K562 (cell line): ENCODE measurements at regions not wholly inside any gene's neighbourhood (a gene's known extent, or its start where the extent isn't known, plus 50 kb on each side); places are given as distances from the start of the nearest gene placed in this dataset.

Source experiments
- ATAC-seq: fragments of 200-7000 bp; cut with Tn5 transposase; 3 replicates; pipeline ENCODE4 v1.9.1; 2020; ENCODE audit warnings: moderate library complexity
- BruUV-seq: library from RNA; stranded (reverse); fragments of 400-500 nt; replicated peaks from 2 replicates; lab custom pipeline; 2021; lab: Mats Ljungman, UMichigan
- CTCF ChIA-PET: fragments of 300-600 bp; formaldehyde crosslinking; extraction: SDS; loops from one replicate; lab custom pipeline; 2021; ENCODE audit warnings: low intra/inter-chr PET ratio; lab: Yijun Ruan, JAX
- POLR2A ChIA-PET: fragments of 300-600, 350-650 bp; sonication (Branson Sonifier 250); formaldehyde crosslinking; extraction: SDS; loops from one replicate; lab custom pipeline; 2021; ENCODE audit warnings: antibody characterized with exemption, inconsistent platforms; lab: Yijun Ruan, JAX
- DNase-seq, 4 experiments: peaks; one replicate each; pipeline versions ENCODE4 v3.0.0 to v3.0.0-alpha.2; 2011 to 2018; ENCODE audit warnings: low spot score in 3 of 4, mixed read lengths in 3 of 4; ENCODE audit errors: extremely low read depth in 1 of 4
- FAIRE-seq: peaks from 2 replicates; lab custom pipeline; 2011; peaks lifted over from hg19 to GRCh38; lab: Jason Lieb, UNC
- H2AFZ ChIP-seq: 2 replicates; pipeline ENCODE4 v1.6.0; 2011; ENCODE audit warnings: low read depth, low read length, control low read depth, inconsistent platforms
- H3K27ac ChIP-seq: fragments of 200-600 bp; 3 replicates; pipeline ENCODE4 v1.8.0; 2011; ENCODE audit warnings: low read depth, mild to moderate bottlenecking, control low read depth, inconsistent platforms, low read length, moderate library complexity, mixed read lengths; ENCODE audit errors: extremely low read depth
- H3K27me3 ChIP-seq, 2 experiments: fragments of 300-600 bp in 1 of 2; 2 replicates in 1 of 2; 3 replicates in 1 of 2; pipeline versions ENCODE4 v1.6.0 to v1.8.0; 2011; ENCODE audit warnings: inconsistent platforms in 2 of 2, low read length in 2 of 2, mild to moderate bottlenecking in 1 of 2, mixed read lengths in 1 of 2, moderate library complexity in 1 of 2; ENCODE audit not compliant: control insufficient read depth in 2 of 2, insufficient read depth in 2 of 2
- H3K36me3 ChIP-seq: fragments of 300-600 bp; 3 replicates; pipeline ENCODE4 v1.8.0; 2011; ENCODE audit warnings: mild to moderate bottlenecking, low read length, inconsistent platforms; ENCODE audit not compliant: control insufficient read depth, insufficient read depth
- H3K4me1 ChIP-seq, 2 experiments: fragments of 200-600 bp in 1 of 2; replicated peaks in 1 of 2; 2 replicates in 1 of 2; 3 replicates in 1 of 2; pipeline versions ENCODE4 v1.5.1 to v1.8.0; 2011; ENCODE audit warnings: inconsistent platforms in 2 of 2, low read length in 2 of 2, mild to moderate bottlenecking in 1 of 2, mixed read lengths in 1 of 2, moderate library complexity in 1 of 2; ENCODE audit not compliant: control insufficient read depth in 2 of 2, insufficient read depth in 2 of 2
- H3K4me2 ChIP-seq: 2 replicates; pipeline ENCODE4 v1.6.1; 2011; ENCODE audit warnings: low read length, control low read depth, inconsistent platforms, mixed read lengths; ENCODE audit not compliant: insufficient read depth
- H3K4me3 ChIP-seq: fragments of 200-600 bp; sonication (generic), shearing (Covaris generic); 2 replicates; pipeline ENCODE4 v1.5.1; 2016; ENCODE audit warnings: control low read depth, inconsistent platforms
- H3K79me2 ChIP-seq: fragments of 200-600 bp; 3 replicates; pipeline ENCODE4 v1.8.0; 2011; ENCODE audit warnings: low read length, inconsistent platforms; ENCODE audit not compliant: control insufficient read depth, insufficient read depth
- H3K9ac ChIP-seq, 2 experiments: 2 replicates each; pipeline versions ENCODE4 v1.6.0 to v1.6.1; 2011; ENCODE audit warnings: low read depth in 2 of 2, low read length in 2 of 2, control low read depth in 1 of 2, inconsistent platforms in 1 of 2, mild to moderate bottlenecking in 1 of 2, mixed read lengths in 1 of 2; ENCODE audit not compliant: insufficient read depth in 1 of 2
- H3K9me1 ChIP-seq: one replicate; pipeline ENCODE4 v1.6.0; 2011; ENCODE audit warnings: inconsistent platforms, mild to moderate bottlenecking, low read length, moderate library complexity; ENCODE audit not compliant: control insufficient read depth, insufficient read depth
- H3K9me3 ChIP-seq: replicated peaks from 2 replicates; pipeline ENCODE4 v1.5.1; 2011; ENCODE audit warnings: low read depth, low read length, inconsistent platforms; ENCODE audit not compliant: control insufficient read depth, insufficient read depth
- H4K20me1 ChIP-seq: replicated peaks from 2 replicates; pipeline ENCODE4 v1.6.1; 2011; ENCODE audit warnings: low read length, inconsistent platforms, mixed read lengths; ENCODE audit not compliant: control insufficient read depth, insufficient read depth
- ARID1B ChIP-seq: fragments of 450-650 bp; IDR thresholded peaks from 2 replicates; pipeline ENCODE4 v1.6.1; 2016; ENCODE audit warnings: antibody characterized with exemption, mild to moderate bottlenecking, inconsistent platforms
- ETV5 ChIP-seq: sonication (generic); formaldehyde crosslinking; IDR thresholded peaks from 2 replicates; pipeline ENCODE4 v1.4.0; 2020; ENCODE audit warnings: low read depth, mild to moderate bottlenecking, missing genetic modification reagents
- NCOA2 ChIP-seq, 2 experiments: fragments of 450-650 bp; IDR thresholded peaks; 2 replicates each; pipeline ENCODE4 v1.6.1; 2018; ENCODE audit warnings: mild to moderate bottlenecking in 2 of 2, moderate library complexity in 1 of 2; ENCODE audit not compliant: partially characterized antibody in 2 of 2
- PTTG1 ChIP-seq: fragments of 450-650 bp; IDR thresholded peaks from 2 replicates; pipeline ENCODE4 v1.6.1; 2016; ENCODE audit warnings: low read depth, mild to moderate bottlenecking, missing genetic modification characterization, missing compliant biosample characterization
- RBBP5 ChIP-seq: fragments of 200-600 bp; sonication (generic); IDR thresholded peaks from 2 replicates; pipeline ENCODE4 v1.6.1; 2012; ENCODE audit warnings: borderline replicate concordance, mild to moderate bottlenecking, low read length, control low read depth, inconsistent platforms; ENCODE audit not compliant: insufficient read depth, poor library complexity, severe bottlenecking
- STAT5B ChIP-seq: fragments of 250-450 bp; sonication (Bioruptor Pico); IDR thresholded peaks from 2 replicates; pipeline ENCODE4 v1.8.0; 2021; ENCODE audit warnings: mild to moderate bottlenecking, inconsistent platforms
- ZFX ChIP-seq: sonication (generic); formaldehyde crosslinking; IDR thresholded peaks from 2 replicates; pipeline ENCODE4 v1.8.0; 2022; ENCODE audit warnings: mild to moderate bottlenecking, missing genetic modification reagents, moderate library complexity
- ZNF23 ChIP-seq: fragments of 250-450 bp; sonication (Bioruptor Pico); IDR thresholded peaks from 2 replicates; pipeline ENCODE4 v1.4.0; 2020; ENCODE audit warnings: mild to moderate bottlenecking
- ZNF75A ChIP-seq: fragments of 450-650 bp; formaldehyde crosslinking; IDR thresholded peaks from 2 replicates; pipeline ENCODE4 v1.4.0; 2020; ENCODE audit warnings: mild to moderate bottlenecking
- WGBS: fragments of 100-300 bp; shearing (Covaris generic); methylation state at CpG from one replicate; pipeline ENCODE4 v1.1.6; 2016; ENCODE audit warnings: low coverage, mixed read lengths; ENCODE audit not compliant: insufficient coverage; ENCODE audit errors: missing lambda C conversion rate; 5-methylcytosine and 5-hydroxymethylcytosine counted together
- in situ Hi-C: fragments of 300-500 bp; cut with MboI; formaldehyde crosslinking; loops from 4 replicates; pipeline ENCODE4 v1.15.0; 2018; ENCODE audit warnings: inconsistent platforms, mixed read lengths
- intact Hi-C: fragments of 100-400 bp; cut with micrococcal nuclease; formaldehyde crosslinking; loops from 2 replicates; pipeline ENCODE4 v1.14.2; 2022

- FAIRE-seq (no peak), ATAC-seq (no peak), DNase-seq (no peak)
- no TSS peak for BruUV-seq
- intact Hi-C loops (no loop called here), in situ Hi-C loops (no loop called here)
- Histone ChIP-seq H3K4me2 (no peak overlapping the region), H3K9me1 (no peaks in the 10 kb centered on the region), H3K4me3 (no peak overlapping the region), H3K27ac (no peak overlapping the region), H3K9ac (no peak overlapping the region), H4K20me1 (no peaks in the 10 kb centered on the region), H3K36me3 (no peaks in the 10 kb centered on the region), H3K4me1 (no peaks in the 10 kb centered on the region), H2AFZ (no peak overlapping the region), H3K27me3 (no peaks in the 10 kb centered on the region), H3K79me2 (no peaks in the 10 kb centered on the region), H3K9me3 (no peaks in the 10 kb centered on the region)
- ChIA-PET POLR2A (no interaction called here), CTCF (no interaction called here)
- 0% methylated on average over 3 of the region's 3 CpGs for WGBS
- TF ChIP-seq STAT5B (no peak), RBBP5 (no peak), PTTG1 (tag) (no peak)
These were observed 72.2 kb upstream of the DPT start for GRCh38 chr1:168801032-168801745.

- CTCF ChIA-PET: no interaction called here
- no peak for FAIRE-seq
These were observed 75.0 kb upstream of the DPT start for GRCh38 chr1:168803806-168804510.

More at GRCh38 chr1:168803806-168804510, 75.0 kb upstream of the DPT start:
- H3K27ac ChIP-seq: no peak overlapping the region
- no peaks in the 10 kb centered on the region for H4K20me1 ChIP-seq
- in situ Hi-C loops (no loop called here), intact Hi-C loops (no loop called here)
- H3K36me3 ChIP-seq: no peaks in the 10 kb centered on the region
- H3K4me2 ChIP-seq: no peak overlapping the region
- under 1% methylated on average over 7 of the region's 7 CpGs for WGBS
- POLR2A ChIA-PET: interaction anchor here (0.6 to 0.9 kb wide), 2 partner anchors 95 to 662 kb away, joined by 3 read pairs; no protein-coding TSS in a partner anchor
- H3K9me3 ChIP-seq: no peaks in the 10 kb centered on the region
- no TSS peak for BruUV-seq
- no peak overlapping the region for H3K4me3 ChIP-seq
- no peak overlapping the region for H2AFZ ChIP-seq
- ATAC-seq (peak; percentile 53), DNase-seq (no peak)
- no peaks in the 10 kb centered on the region for H3K9me1 ChIP-seq
- H3K4me1 ChIP-seq: no peaks in the 10 kb centered on the region
- TF ChIP-seq ZNF75A (CRISPR knock-in tag) (no peak), ETV5 (CRISPR knock-in tag) (no peak), NCOA2 (IDR thresholded peaks at IDR 0.05; ENCODE audit: partially characterized antibody in 2 of 2) (no peak), ZNF23 (CRISPR knock-in tag) (no peak), ARID1B (no peak), ZFX (CRISPR knock-in tag) (no peak)
- H3K79me2 ChIP-seq: no peaks in the 10 kb centered on the region
- H3K27me3 ChIP-seq: no peaks in the 10 kb centered on the region
- no peak overlapping the region for H3K9ac ChIP-seq
